ENCODE measurements at regions not wholly inside any gene's neighbourhood (a gene's known extent, or its start where the extent isn't known, plus 50 kb on each side); places are given as distances from the start of the nearest gene placed in this dataset.

GRCh38 chr2:19476327-19476726 lies 117.9 kb upstream of the OSR1 start:
- Histone ChIP-seq H3K27ac (no peak overlapping the region), H4K20me1 (ENCODE audit: insufficient read depth) (no peaks in the 10 kb centered on the region), H3K4me1 (replicated peaks; ENCODE audit: insufficient read depth) (peaks cover 9% of the 10 kb centered on the region; the same call in 1 of the 2 replicates), H3K9me2 (ENCODE audit: insufficient read depth) (no peaks in the 10 kb centered on the region), H3K79me2 (ENCODE audit: low read depth) (no peaks in the 10 kb centered on the region), H3K27me3 (ENCODE audit: insufficient read depth, low read depth) (no peaks in the 10 kb centered on the region), H3F3A (ENCODE audit: insufficient read depth, low read depth) (peaks cover 10% of the 10 kb centered on the region; the same call in 1 of the 2 replicates), H3K9me3 (ENCODE audit: insufficient read depth, low read depth) (0 out of 2 replicates have a peak, but pooled peaks cover 5% of the 10 kb centered on the region), H3K36me3 (ENCODE audit: low read depth) (no peaks in the 10 kb centered on the region), H2AFZ (no peak overlapping the region), H3K4me2 (no peak overlapping the region), H3K4me3 (no peak overlapping the region)
- no peak for TF ChIP-seq CTCF (conservative IDR thresholded peaks at IDR 0.05)
- TF ChIP-seq EZH2 (IDR thresholded peaks at IDR 0.05; ENCODE audit: low read depth) = no peak
- no peak for DNase-seq
- ChIA-PET POLR2A (ENCODE audit: unreplicated experiment) (no interaction called here), CTCF (no interaction called here)
- BruUV-seq (replicated peaks) = no TSS peak
- intact Hi-C loops (cut with micrococcal nuclease; ENCODE audit: unreplicated experiment) = no loop called here

DNA sequence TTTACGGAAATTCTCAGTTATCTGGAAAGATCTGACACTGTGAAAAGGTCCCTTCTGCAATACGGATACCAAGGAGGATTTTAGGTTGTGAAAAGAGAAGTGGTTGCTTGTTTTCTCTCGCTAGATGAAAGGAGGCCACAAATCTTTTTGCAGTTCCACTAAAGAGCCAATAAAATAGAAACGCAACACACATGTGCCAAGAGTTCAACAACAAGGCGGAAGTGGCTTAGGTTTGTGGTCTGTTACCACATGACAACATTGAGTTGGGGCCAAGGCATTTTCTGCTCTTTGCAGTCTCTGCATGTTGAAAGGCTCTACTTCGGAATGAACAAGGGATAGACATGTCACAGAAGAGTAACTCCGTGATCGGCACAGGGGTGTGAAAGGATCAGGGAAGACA lies 115.7 kb upstream of the OSR1 start:
- no peaks in the 10 kb centered on the region for H3K9me2 ChIP-seq (ENCODE audit: insufficient read depth)
- H3K4me2 ChIP-seq = no peak overlapping the region
- H3K4me1 ChIP-seq (replicated peaks; ENCODE audit: insufficient read depth) = peaks cover 8% of the 10 kb centered on the region; the same call in 1 of the 2 replicates
- H3K27ac ChIP-seq = no peak overlapping the region
- no peak overlapping the region for H2AFZ ChIP-seq
- 0 out of 2 replicates have a peak, but pooled peaks cover 8% of the 10 kb centered on the region for H3K9me3 ChIP-seq (ENCODE audit: insufficient read depth, low read depth)
- no TSS peak for BruUV-seq (replicated peaks)
- H3K4me3 ChIP-seq = no peak overlapping the region
- no peaks in the 10 kb centered on the region for H4K20me1 ChIP-seq (ENCODE audit: insufficient read depth)
- intact Hi-C loops (cut with micrococcal nuclease; ENCODE audit: unreplicated experiment) = no loop called here
- ChIA-PET POLR2A (ENCODE audit: unreplicated experiment) (no interaction called here), CTCF (no interaction called here)
- no peak for TF ChIP-seq CTCF (conservative IDR thresholded peaks at IDR 0.05)
- TF ChIP-seq EZH2 (IDR thresholded peaks at IDR 0.05; ENCODE audit: low read depth) = no peak
- DNase-seq = no peak
- H3K79me2 ChIP-seq (ENCODE audit: low read depth) = no peaks in the 10 kb centered on the region
- peaks cover 7% of the 10 kb centered on the region; the same call in 1 of the 2 replicates for H3F3A ChIP-seq (ENCODE audit: insufficient read depth, low read depth)
- H3K36me3 ChIP-seq (ENCODE audit: low read depth) = no peaks in the 10 kb centered on the region
- no peaks in the 10 kb centered on the region for H3K27me3 ChIP-seq (ENCODE audit: insufficient read depth, low read depth)

- intact Hi-C loops (cut with micrococcal nuclease; ENCODE audit: unreplicated experiment) = no loop called here
- no peaks in the 10 kb centered on the region for H3K36me3 ChIP-seq (ENCODE audit: low read depth)
- H3K79me2 ChIP-seq (ENCODE audit: low read depth) = no peaks in the 10 kb centered on the region
- H3F3A ChIP-seq (ENCODE audit: insufficient read depth, low read depth) = no peaks in the 10 kb centered on the region; the same call in 1 of the 2 replicates
- no TSS peak for BruUV-seq (replicated peaks)
- H3K9me3 ChIP-seq (ENCODE audit: insufficient read depth, low read depth) = 0 out of 2 replicates have a peak, but pooled peaks cover 8% of the 10 kb centered on the region
- peaks cover under 1% of the 10 kb centered on the region; the same call in 1 of the 2 replicates for H3K4me1 ChIP-seq (replicated peaks; ENCODE audit: insufficient read depth)
- DNase-seq = no peak
- ChIA-PET POLR2A (ENCODE audit: unreplicated experiment) (no interaction called here), CTCF (no interaction called here)
- no peak overlapping the region for H3K27ac ChIP-seq
- no peaks in the 10 kb centered on the region for H3K9me2 ChIP-seq (ENCODE audit: insufficient read depth)
- H3K4me3 ChIP-seq = no peak overlapping the region
- no peak overlapping the region for H3K4me2 ChIP-seq
- TF ChIP-seq EZH2 (IDR thresholded peaks at IDR 0.05; ENCODE audit: low read depth) (no peak), CTCF (conservative IDR thresholded peaks at IDR 0.05) (no peak)
- H4K20me1 ChIP-seq (ENCODE audit: insufficient read depth) = no peaks in the 10 kb centered on the region
- no peak overlapping the region for H2AFZ ChIP-seq
- no peaks in the 10 kb centered on the region for H3K27me3 ChIP-seq (ENCODE audit: insufficient read depth, low read depth)
Measured at GRCh38 chr2:19473350-19473749, 114.9 kb upstream of the OSR1 start.
